Gastroesophageal sphincter (tissue), 4 donors: ENCODE measurements at regions not wholly inside any gene's neighbourhood (a gene's known extent, or its start where the extent isn't known, plus 50 kb on each side); places are given as distances from the start of the nearest gene placed in this dataset.

Experiments
- ATAC-seq: fragments of 150-250 bp; one replicate; pipeline ENCODE4 v1.9.1; 2016; ENCODE audit warnings: mild to moderate bottlenecking, moderate library complexity
- H3K27ac ChIP-seq, 4 donors: fragments of 200-600 bp; sonication (generic) in 3 of 4; 1 replicate in 3 of 4; 2 replicates in 1 of 4; pipeline ENCODE4 v1.5.1; 2016 to 2019
- H3K27me3 ChIP-seq: fragments of 200-600 bp; sonication (generic); one replicate; pipeline ENCODE4 v1.5.1; 2019
- H3K36me3 ChIP-seq, 2 donors: fragments of 200-600 bp; sonication (generic); one replicate each; pipeline ENCODE4 v1.5.1; 2019; ENCODE audit warnings: control low read depth in 1 of 2
- H3K4me1 ChIP-seq, 3 donors: fragments of 200-600 bp; sonication (generic); 1 replicate in 2 of 3; 2 replicates in 1 of 3; pipeline ENCODE4 v1.5.1; 2016 to 2019; ENCODE audit warnings: control low read depth in 2 of 3
- H3K4me3 ChIP-seq, 2 donors: fragments of 200-600 bp; sonication (generic); one replicate each; pipeline ENCODE4 v1.5.1; 2019; ENCODE audit warnings: mild to moderate bottlenecking in 1 of 2, moderate library complexity in 1 of 2
- H3K9me3 ChIP-seq, 3 donors: fragments of 200-600 bp; sonication (generic); one replicate each; pipeline ENCODE4 v1.5.1; 2017 to 2019; ENCODE audit warnings: control low read depth in 2 of 3
- EP300 ChIP-seq: sonication (generic); formaldehyde crosslinking; IDR thresholded peaks from one replicate; pipeline ENCODE4 v1.6.1; 2017; ENCODE audit warnings: antibody characterized with exemption, mild to moderate bottlenecking
- POLR2A ChIP-seq, 2 donors: fragments of 450-650 bp; IDR thresholded peaks; one replicate each; pipeline ENCODE4 v1.6.1; 2017; ENCODE audit warnings: antibody characterized with exemption in 2 of 2, mild to moderate bottlenecking in 2 of 2, moderate library complexity in 1 of 2
- POLR2AphosphoS5 ChIP-seq: sonication (generic); formaldehyde crosslinking; IDR thresholded peaks from one replicate; pipeline ENCODE4 v1.6.1; 2017; ENCODE audit warnings: antibody characterized with exemption
- WGBS, 2 donors: methylation state at CpG; one replicate each; pipeline ENCODE4 v1.1.5; 2018; ENCODE audit warnings: low coverage in 1 of 2; 5-methylcytosine and 5-hydroxymethylcytosine counted together
- TF ChIP-seq, protein P1 (sequence below), 4 experiments: fragments of 200-600 bp in 2 of 4; fragments of 450-650 bp in 2 of 4; sonication (generic) in 1 of 4; IDR thresholded peaks; one replicate each; pipeline ENCODE4 v1.5.1; 2017 to 2019; ENCODE audit warnings: antibody characterized with exemption in 4 of 4, mild to moderate bottlenecking in 2 of 4, moderate library complexity in 2 of 4

DNA sequence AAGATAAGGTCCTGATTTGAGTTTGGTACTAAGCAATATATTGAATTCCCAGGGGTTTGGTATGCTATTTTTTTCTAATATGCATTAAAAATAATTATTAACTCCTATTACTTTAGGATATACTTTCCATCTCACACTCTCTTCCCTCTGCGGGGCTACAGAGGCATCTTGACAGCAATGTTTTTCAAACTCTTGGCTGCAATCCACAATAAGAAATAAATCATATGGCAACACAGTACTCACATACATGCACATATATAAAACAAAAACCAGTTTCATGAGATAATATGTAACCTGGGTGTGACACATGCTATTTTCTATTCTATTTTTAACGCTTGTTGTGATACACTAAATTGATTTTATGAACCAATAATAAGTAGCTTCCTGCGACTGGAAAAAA is 189.5 kb downstream of the UNC5CL start:
- H3K27ac ChIP-seq, result no peak overlapping the region
- no peaks in the 10 kb centered on the region for H3K27me3 ChIP-seq
- WGBS, 2 donors, result 46 to 70% methylated on average over 2 to 3 of the region's 3 CpGs
- TF ChIP-seq POLR2A (IDR thresholded peaks at IDR 0.05) (no peak), POLR2AphosphoS5 (no peak), EP300 (no peak)
- TF ChIP-seq, protein P1, sequence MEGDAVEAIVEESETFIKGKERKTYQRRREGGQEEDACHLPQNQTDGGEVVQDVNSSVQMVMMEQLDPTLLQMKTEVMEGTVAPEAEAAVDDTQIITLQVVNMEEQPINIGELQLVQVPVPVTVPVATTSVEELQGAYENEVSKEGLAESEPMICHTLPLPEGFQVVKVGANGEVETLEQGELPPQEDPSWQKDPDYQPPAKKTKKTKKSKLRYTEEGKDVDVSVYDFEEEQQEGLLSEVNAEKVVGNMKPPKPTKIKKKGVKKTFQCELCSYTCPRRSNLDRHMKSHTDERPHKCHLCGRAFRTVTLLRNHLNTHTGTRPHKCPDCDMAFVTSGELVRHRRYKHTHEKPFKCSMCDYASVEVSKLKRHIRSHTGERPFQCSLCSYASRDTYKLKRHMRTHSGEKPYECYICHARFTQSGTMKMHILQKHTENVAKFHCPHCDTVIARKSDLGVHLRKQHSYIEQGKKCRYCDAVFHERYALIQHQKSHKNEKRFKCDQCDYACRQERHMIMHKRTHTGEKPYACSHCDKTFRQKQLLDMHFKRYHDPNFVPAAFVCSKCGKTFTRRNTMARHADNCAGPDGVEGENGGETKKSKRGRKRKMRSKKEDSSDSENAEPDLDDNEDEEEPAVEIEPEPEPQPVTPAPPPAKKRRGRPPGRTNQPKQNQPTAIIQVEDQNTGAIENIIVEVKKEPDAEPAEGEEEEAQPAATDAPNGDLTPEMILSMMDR (IDR thresholded peaks at IDR 0.05), result no peak
- no peak for ATAC-seq
- H3K9me3 ChIP-seq, result no peaks in the 10 kb centered on the region
- H3K36me3 ChIP-seq, result no peaks in the 10 kb centered on the region
- H3K4me1 ChIP-seq, result no peaks in the 10 kb centered on the region
- H3K4me3 ChIP-seq, result no peak overlapping the region

GRCh38 chr6:40848868-40849514 is 190.0 kb downstream of the UNC5CL start:
- Histone ChIP-seq H3K4me3 (no peak overlapping the region), H3K9me3 (no peaks in the 10 kb centered on the region), H3K4me1 (no peaks in the 10 kb centered on the region), H3K27me3 (no peaks in the 10 kb centered on the region), H3K36me3 (no peaks in the 10 kb centered on the region), H3K27ac (no peak overlapping the region)
- WGBS, 2 donors, result 69% methylated on average over 3 of the region's 4 CpGs; no CpG with 5 or more reads in 1 of the 2 donors
- ATAC-seq, result no peak
- TF ChIP-seq POLR2AphosphoS5 (no peak), EP300 (no peak), POLR2A (IDR thresholded peaks at IDR 0.05) (no peak)
- TF ChIP-seq, protein P1 (IDR thresholded peaks at IDR 0.05), result no peak

DNA sequence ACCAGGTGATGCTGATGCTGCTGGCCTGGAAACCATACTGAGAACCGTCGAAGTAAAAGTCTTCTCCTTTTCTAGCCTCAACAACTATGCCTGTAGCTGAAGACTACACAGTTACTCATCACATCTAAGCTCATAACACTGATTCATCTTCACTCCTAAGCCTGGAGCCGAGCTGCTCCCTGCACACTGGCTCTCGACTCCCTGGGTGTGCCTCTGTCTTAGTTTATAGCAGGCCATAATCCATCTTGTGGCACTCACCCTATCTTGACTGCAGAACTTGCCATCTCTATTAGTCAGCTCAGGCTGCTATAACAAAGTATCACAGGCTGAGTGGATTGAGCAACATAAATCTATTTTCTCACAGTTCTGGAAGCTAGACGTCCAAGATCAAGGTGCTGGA is 191.0 kb downstream of the UNC5CL start:
- H3K27me3 ChIP-seq, result no peaks in the 10 kb centered on the region
- H3K27ac ChIP-seq, result no peak overlapping the region
- WGBS, 2 donors, result 70 to 95% methylated on average over 4 of the region's 5 CpGs
- ATAC-seq, result no peak
- no peaks in the 10 kb centered on the region for H3K9me3 ChIP-seq
- TF ChIP-seq EP300 (no peak), POLR2AphosphoS5 (no peak), POLR2A (IDR thresholded peaks at IDR 0.05) (no peak)
- TF ChIP-seq, protein P1 (IDR thresholded peaks at IDR 0.05), result no peak
- H3K4me3 ChIP-seq, result no peak overlapping the region
- no peaks in the 10 kb centered on the region for H3K36me3 ChIP-seq
- no peaks in the 10 kb centered on the region for H3K4me1 ChIP-seq

GRCh38 chr6:40845553-40845952 is 193.5 kb downstream of the UNC5CL start:
- ATAC-seq, result no peak
- Histone ChIP-seq H3K4me1 (no peaks in the 10 kb centered on the region), H3K4me3 (no peak overlapping the region), H3K27ac (no peak overlapping the region), H3K27me3 (no peaks in the 10 kb centered on the region), H3K36me3 (no peaks in the 10 kb centered on the region), H3K9me3 (no peaks in the 10 kb centered on the region)
- TF ChIP-seq POLR2A (IDR thresholded peaks at IDR 0.05) (no peak), POLR2AphosphoS5 (no peak), EP300 (no peak)
- TF ChIP-seq, protein P1 (IDR thresholded peaks at IDR 0.05), result peak in 2 of 4 experiments; percentile 32 to 46
- WGBS, 2 donors, result 40 to 49% methylated on average over 2 of the region's 2 CpGs

DNA sequence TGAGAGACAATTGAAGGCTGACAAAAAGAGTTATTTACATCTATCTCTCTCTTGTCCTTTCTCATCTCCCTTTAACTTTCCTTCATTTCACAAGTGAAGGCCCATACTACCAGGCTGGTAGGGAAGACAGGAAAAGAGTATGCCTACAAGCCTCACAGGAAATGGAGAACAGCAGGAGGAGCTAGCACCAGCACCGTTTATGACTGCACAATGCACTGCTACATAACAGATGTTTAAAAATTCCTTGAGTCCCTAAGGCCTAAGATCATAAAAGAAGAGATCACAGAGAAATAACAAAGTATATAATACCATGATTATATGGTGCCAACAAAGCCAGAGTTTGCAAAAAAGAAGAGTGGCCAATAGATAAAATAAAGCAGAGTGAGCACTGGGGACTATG is 194.8 kb downstream of the UNC5CL start:
- WGBS, 2 donors, result 29 to 43% methylated on average over 1 of the region's 1 CpG

More for the DNA sequence above, 194.8 kb downstream of the UNC5CL start:
- no peaks in the 10 kb centered on the region for H3K36me3 ChIP-seq
- H3K4me1 ChIP-seq, result no peaks in the 10 kb centered on the region
- no peak overlapping the region for H3K4me3 ChIP-seq
- no peak for TF ChIP-seq POLR2A (IDR thresholded peaks at IDR 0.05)
- TF ChIP-seq, protein P1 (IDR thresholded peaks at IDR 0.05), result no peak
- TF ChIP-seq POLR2AphosphoS5, result no peak
- TF ChIP-seq EP300, result no peak
- no peak overlapping the region for H3K27ac ChIP-seq
- no peaks in the 10 kb centered on the region for H3K9me3 ChIP-seq
- no peaks in the 10 kb centered on the region for H3K27me3 ChIP-seq
- ATAC-seq, result no peak
